K562 (cell line): ENCODE measurements at regions not wholly inside any gene's neighbourhood (a gene's known extent, or its start where the extent isn't known, plus 50 kb on each side); places are given as distances from the start of the nearest gene placed in this dataset.

Source experiments
- ATF3 ChIP-seq, 2 experiments: fragments of 450-650 bp in 1 of 2; sonication (generic) in 1 of 2; formaldehyde crosslinking in 1 of 2; IDR thresholded peaks in 1 of 2; conservative IDR thresholded peaks in 1 of 2; 2 replicates each; pipeline versions ENCODE4 v1.6.1 to v1.8.1; 2016 to 2023; ENCODE audit warnings: mild to moderate bottlenecking in 2 of 2, moderate library complexity in 2 of 2, inconsistent platforms in 1 of 2, missing genetic modification reagents in 1 of 2
- DLX4 ChIP-seq: fragments of 250-450 bp; sonication (Bioruptor Pico); IDR thresholded peaks from 2 replicates; pipeline ENCODE4 v1.6.1; 2021; ENCODE audit warnings: mild to moderate bottlenecking
- E2F5 ChIP-seq: sonication (generic); formaldehyde crosslinking; IDR thresholded peaks from 2 replicates; pipeline ENCODE4 v1.8.0; 2022; ENCODE audit warnings: mild to moderate bottlenecking, missing genetic modification reagents
- E2F8 ChIP-seq: fragments of 450-650 bp; IDR thresholded peaks from 2 replicates; pipeline ENCODE4 v1.7.1; 2018; ENCODE audit warnings: mild to moderate bottlenecking, low read depth; ENCODE audit not compliant: partially characterized antibody
- EP400 ChIP-seq: fragments of 450-650 bp; IDR thresholded peaks from 2 replicates; pipeline ENCODE4 v1.6.1; 2017; ENCODE audit warnings: antibody characterized with exemption, mild to moderate bottlenecking, moderate library complexity
- FOXJ3 ChIP-seq: sonication (generic); formaldehyde crosslinking; IDR thresholded peaks from 2 replicates; pipeline ENCODE4 v1.4.0; 2020; ENCODE audit warnings: mild to moderate bottlenecking, missing genetic modification reagents
- GATA2 ChIP-seq: sonication (generic); formaldehyde crosslinking; IDR thresholded peaks from 2 replicates; pipeline ENCODE4 v1.4.0; 2020; ENCODE audit warnings: mild to moderate bottlenecking, missing genetic modification reagents
- GTF2A2 ChIP-seq: IDR thresholded peaks from 2 replicates; pipeline ENCODE4 v1.6.1; 2016; ENCODE audit warnings: mild to moderate bottlenecking, missing genetic modification characterization, missing compliant biosample characterization
- KAT8 ChIP-seq: fragments of 450-650 bp; IDR thresholded peaks from 2 replicates; pipeline ENCODE4 v1.6.1; 2016; ENCODE audit warnings: low read depth, mild to moderate bottlenecking
- LCOR ChIP-seq: sonication (generic); formaldehyde crosslinking; IDR thresholded peaks from 2 replicates; pipeline ENCODE4 v1.8.0; 2022; ENCODE audit warnings: mild to moderate bottlenecking, missing genetic modification reagents
- MAX ChIP-seq: sonication (generic); formaldehyde crosslinking; IDR thresholded peaks from 2 replicates; pipeline ENCODE4 v1.9.0; 2022; ENCODE audit warnings: mild to moderate bottlenecking, missing genetic modification reagents
- MECOM ChIP-seq: fragments of 250-450 bp; sonication (Bioruptor Pico); IDR thresholded peaks from 2 replicates; pipeline ENCODE4 v1.8.0; 2022; ENCODE audit warnings: inconsistent platforms
- NCOA2 ChIP-seq, 2 experiments: fragments of 450-650 bp; IDR thresholded peaks; 2 replicates each; pipeline ENCODE4 v1.6.1; 2018; ENCODE audit warnings: mild to moderate bottlenecking in 2 of 2, moderate library complexity in 1 of 2; ENCODE audit not compliant: partially characterized antibody in 2 of 2
- NR4A1 ChIP-seq, 2 experiments: fragments of 250-450 bp in 1 of 2; fragments of 450-650 bp in 1 of 2; sonication (Bioruptor Pico) in 1 of 2; IDR thresholded peaks; 2 replicates each; pipeline versions ENCODE4 v1.4.0 to v1.6.1; 2016 to 2020; ENCODE audit warnings: mild to moderate bottlenecking in 2 of 2, missing compliant biosample characterization in 1 of 2, missing genetic modification characterization in 1 of 2, moderate library complexity in 1 of 2
- PTBP1 ChIP-seq: fragments of 200-400 bp; formaldehyde crosslinking; IDR thresholded peaks from 2 replicates; pipeline ENCODE4 v1.6.1; 2017; ENCODE audit warnings: low read depth, low read length
- PTRF ChIP-seq: fragments of 450-650 bp; IDR thresholded peaks from 2 replicates; pipeline ENCODE4 v1.6.1; 2016; ENCODE audit warnings: mild to moderate bottlenecking, missing genetic modification characterization, missing compliant biosample characterization
- SIX5 ChIP-seq, 2 experiments: IDR thresholded peaks; 2 replicates each; pipeline ENCODE4 v1.6.1; 2011; ENCODE audit warnings: low read length in 2 of 2, borderline replicate concordance in 1 of 2, low read depth in 1 of 2, mild to moderate bottlenecking in 1 of 2, moderate library complexity in 1 of 2; ENCODE audit not compliant: insufficient read depth in 1 of 2
- SNAPC5 ChIP-seq: fragments of 250-450 bp; sonication (Bioruptor Pico); IDR thresholded peaks from 2 replicates; pipeline ENCODE4 v1.8.0; 2021; ENCODE audit warnings: moderate library complexity, mild to moderate bottlenecking, inconsistent platforms
- SP2 ChIP-seq: IDR thresholded peaks from 2 replicates; pipeline ENCODE4 v1.6.1; 2011; ENCODE audit warnings: mild to moderate bottlenecking, low read depth, low read length, moderate library complexity; ENCODE audit not compliant: poor library complexity, severe bottlenecking; ENCODE audit errors: extremely low read depth
- XRCC3 ChIP-seq: fragments of 450-650 bp; IDR thresholded peaks from 2 replicates; pipeline ENCODE4 v1.6.1; 2017; ENCODE audit warnings: mild to moderate bottlenecking, moderate library complexity
- ZFX ChIP-seq: sonication (generic); formaldehyde crosslinking; IDR thresholded peaks from 2 replicates; pipeline ENCODE4 v1.8.0; 2022; ENCODE audit warnings: mild to moderate bottlenecking, missing genetic modification reagents, moderate library complexity
- ZNF707 ChIP-seq: fragments of 250-450 bp; sonication (Bioruptor Pico); conservative IDR thresholded peaks from 2 replicates; pipeline ENCODE4 v1.8.0; 2022; ENCODE audit warnings: inconsistent platforms, mild to moderate bottlenecking, moderate library complexity

GRCh38 chr1:67889953-67890567 lies 56.8 kb upstream of the GNG12 start (continued):
- TF ChIP-seq GATA2 (CRISPR knock-in tag) (no peak), ZFX (CRISPR knock-in tag) (no peak), MECOM (CRISPR knock-in tag) (no peak), PTRF (tag) (no peak), EP400 (no peak; the same call in 1 of the 2 replicates), SIX5 (IDR thresholded peaks at IDR 0.05; ENCODE audit: borderline replicate concordance in 1 of 2, insufficient read depth in 1 of 2, low read depth in 1 of 2, low read length in 2 of 2) (no peak), XRCC3 (no peak), ATF3 (IDR thresholded peaks at IDR 0.05) (peak; percentile 98), ATF3 (CRISPR knock-in tag; conservative IDR thresholded peaks at IDR 0.05) (peak; percentile 55; the same call in 1 of the 2 replicates), E2F8 (no peak), SNAPC5 (CRISPR knock-in tag) (no peak), PTBP1 (no peak), MAX (CRISPR knock-in tag) (no peak), E2F5 (CRISPR knock-in tag) (no peak), ZNF707 (CRISPR knock-in tag) (no peak), NR4A1 (CRISPR knock-in tag; IDR thresholded peaks at IDR 0.05) (no peak), NR4A1 (tag; IDR thresholded peaks at IDR 0.05) (no peak), SP2 (no peak), DLX4 (CRISPR knock-in tag) (no peak), GTF2A2 (tag) (no peak), NCOA2 (IDR thresholded peaks at IDR 0.05; ENCODE audit: partially characterized antibody in 2 of 2) (no peak), KAT8 (no peak), LCOR (CRISPR knock-in tag) (no peak), FOXJ3 (CRISPR knock-in tag) (no peak)
